HL-60 (cell line): ENCODE measurements at regions not wholly inside any gene's neighbourhood (a gene's known extent, or its start where the extent isn't known, plus 50 kb on each side); places are given as distances from the start of the nearest gene placed in this dataset.

Source experiments
- DNase-seq, 2 experiments: peaks; one replicate each; pipeline ENCODE4 v3.0.0-alpha.2; 2010 to 2020; ENCODE audit warnings: low read depth in 1 of 2, low spot score in 1 of 2
- H3K27ac ChIP-seq: fragments of 250-450 bp; sonication (Bioruptor Pico); replicated peaks from 2 replicates; pipeline ENCODE4 v1.5.1; 2020; ENCODE audit warnings: mild to moderate bottlenecking, moderate library complexity
- H3K27me3 ChIP-seq: fragments of 250-450 bp; sonication (Bioruptor Pico); 2 replicates; pipeline ENCODE4 v1.5.1; 2021; ENCODE audit warnings: mild to moderate bottlenecking, moderate library complexity; ENCODE audit not compliant: insufficient read depth, poor library complexity, severe bottlenecking
- H3K4me3 ChIP-seq: replicated peaks from 2 replicates; pipeline ENCODE4 v1.5.1; 2011; ENCODE audit warnings: mild to moderate bottlenecking, control low read depth, low read length; ENCODE audit not compliant: insufficient read depth
- CTCF ChIP-seq: IDR thresholded peaks from one replicate; pipeline ENCODE4 v1.5.1; 2011; ENCODE audit warnings: low read length, control low read depth, inconsistent platforms; ENCODE audit not compliant: insufficient read depth
- GABPA ChIP-seq: IDR thresholded peaks from 2 replicates; pipeline ENCODE4 v1.6.1; 2012; ENCODE audit warnings: low read depth
- POLR2AphosphoS5 ChIP-seq: IDR thresholded peaks from 2 replicates; pipeline ENCODE4 v1.6.1; 2012; ENCODE audit warnings: low read depth
- REST ChIP-seq: IDR thresholded peaks from 2 replicates; pipeline ENCODE4 v1.6.1; 2012; ENCODE audit warnings: low read depth; ENCODE audit not compliant: insufficient replicate concordance
- SPI1 ChIP-seq: IDR thresholded peaks from 2 replicates; pipeline ENCODE4 v1.6.1; 2012; ENCODE audit warnings: low read depth, mild to moderate bottlenecking, borderline replicate concordance

- H3K27me3 ChIP-seq = no peaks in the 10 kb centered on the region
- H3K27ac ChIP-seq = no peak overlapping the region
- DNase-seq = no peak
- no peak for TF ChIP-seq CTCF
- no peak for TF ChIP-seq REST
- TF ChIP-seq POLR2AphosphoS5 = no peak
- TF ChIP-seq GABPA = no peak
- TF ChIP-seq SPI1 = no peak
- H3K4me3 ChIP-seq = no peak overlapping the region
These were observed 372.6 kb downstream of the MTRR start for GRCh38 chr5:8241558-8241957.

- H3K27ac ChIP-seq = no peak overlapping the region
- no peaks in the 10 kb centered on the region for H3K27me3 ChIP-seq
- TF ChIP-seq SPI1 = no peak
- TF ChIP-seq REST = no peak
- TF ChIP-seq GABPA = no peak
- no peak for TF ChIP-seq CTCF
- TF ChIP-seq POLR2AphosphoS5 = no peak
- no peak overlapping the region for H3K4me3 ChIP-seq
- no peak for DNase-seq
These were observed 378.3 kb downstream of the MTRR start for GRCh38 chr5:8247049-8247899.

GRCh38 chr5:8253376-8253775, 384.4 kb downstream of the MTRR start:
- H3K4me3 ChIP-seq = no peak overlapping the region
- no peak for DNase-seq
- H3K27ac ChIP-seq = no peak overlapping the region
- TF ChIP-seq SPI1 (no peak), REST (no peak), CTCF (no peak), POLR2AphosphoS5 (no peak), GABPA (no peak)
- H3K27me3 ChIP-seq = no peaks in the 10 kb centered on the region
